Activated CD4-positive, alpha-beta memory T cell treated with anti-CD3 and anti-CD28 coated beads, Interleukin-2, amount 10 ng/mL, durations not matched to agents 7 days and 5 days (primary cell): ENCODE measurements at regions not wholly inside any gene's neighbourhood (a gene's known extent, or its start where the extent isn't known, plus 50 kb on each side); places are given as distances from the start of the nearest gene placed in this dataset.

Experiments used
- CTCF ChIA-PET: fragments of 350-600 bp; sonication (Branson Sonifier 250); formaldehyde crosslinking; loops from one replicate; lab custom pipeline; 2021; ENCODE audit warnings: antibody characterized with exemption, inconsistent platforms; lab: Charles Lee
- POLR2A ChIA-PET: fragments of 350-600 bp; sonication (Branson Sonifier 250); formaldehyde crosslinking; loops from one replicate; lab custom pipeline; 2021; ENCODE audit warnings: antibody characterized with exemption; lab: Charles Lee
- DNase-seq: peaks from one replicate; pipeline ENCODE4 v3.0.0-alpha.2; 2020
- H3K27ac Mint-ChIP-seq: one replicate; pipeline ENCODE4 v1.8.0; 2021; ENCODE audit warnings: mild to moderate bottlenecking, mixed read lengths
- H3K27me3 Mint-ChIP-seq: one replicate; pipeline ENCODE4 v1.8.0; 2021; ENCODE audit warnings: mixed read lengths
- H3K36me3 Mint-ChIP-seq: one replicate; pipeline ENCODE4 v1.8.0; 2021; ENCODE audit warnings: low read depth, mixed read lengths
- H3K4me1 Mint-ChIP-seq: one replicate; pipeline ENCODE4 v1.8.0; 2021; ENCODE audit warnings: mixed read lengths
- H3K4me3 Mint-ChIP-seq: one replicate; pipeline ENCODE4 v1.8.0; 2021; ENCODE audit warnings: mild to moderate bottlenecking, mixed read lengths
- H3K9me3 Mint-ChIP-seq: one replicate; pipeline ENCODE4 v1.8.0; 2021; ENCODE audit warnings: mixed read lengths

- CTCF ChIA-PET, result interaction anchor here (0.6 to 0.8 kb wide), 3 partner anchors 147 to 485 kb away, joined by 3 read pairs; no protein-coding TSS in a partner anchor
- no peaks in the 10 kb centered on the region for H3K9me3 Mint-ChIP-seq
These were observed 88.6 kb upstream of the ZNF280D start for GRCh38 chr15:56821721-56822425.

GRCh38 chr15:56820333-56820732 lies 87.0 kb upstream of the ZNF280D start:
- no peaks in the 10 kb centered on the region for H3K4me1 Mint-ChIP-seq
- no peaks in the 10 kb centered on the region for H3K36me3 Mint-ChIP-seq
- H3K27me3 Mint-ChIP-seq, result no peaks in the 10 kb centered on the region
- H3K27ac Mint-ChIP-seq, result no peak overlapping the region
- CTCF ChIA-PET, result no interaction called here
- H3K4me3 Mint-ChIP-seq, result no peak overlapping the region
- H3K9me3 Mint-ChIP-seq, result no peaks in the 10 kb centered on the region
- POLR2A ChIA-PET, result no interaction called here
- no peak for DNase-seq

More at GRCh38 chr15:56821721-56822425, 88.6 kb upstream of the ZNF280D start:
- DNase-seq, result peak; percentile 29
- H3K27ac Mint-ChIP-seq, result no peak overlapping the region
- H3K4me3 Mint-ChIP-seq, result no peak overlapping the region
- H3K4me1 Mint-ChIP-seq, result no peaks in the 10 kb centered on the region
- POLR2A ChIA-PET, result interaction anchor here (0.9 kb wide), 1 partner anchor 98 kb away, joined by 3 read pairs; no protein-coding TSS in a partner anchor
- no peaks in the 10 kb centered on the region for H3K36me3 Mint-ChIP-seq
- H3K27me3 Mint-ChIP-seq, result no peaks in the 10 kb centered on the region

- ChIA-PET POLR2A (interaction anchor here (0.7 kb wide), 1 partner anchor 12 kb away, joined by 3 read pairs; no protein-coding TSS in a partner anchor), CTCF (no interaction called here)
- no peaks in the 10 kb centered on the region for H3K27me3 Mint-ChIP-seq
- no peak for DNase-seq
- no peaks in the 10 kb centered on the region for H3K9me3 Mint-ChIP-seq
- H3K4me3 Mint-ChIP-seq, result no peak overlapping the region
- no peak overlapping the region for H3K27ac Mint-ChIP-seq
- no peaks in the 10 kb centered on the region for H3K36me3 Mint-ChIP-seq
- peaks cover 13% of the 10 kb centered on the region for H3K4me1 Mint-ChIP-seq
These were observed 84.2 kb upstream of the ZNF280D start for GRCh38 chr15:56817321-56818080.

- POLR2A ChIA-PET, result no interaction called here
- CTCF ChIA-PET, result no interaction called here
- no peaks in the 10 kb centered on the region for H3K27me3 Mint-ChIP-seq
- H3K4me1 Mint-ChIP-seq, result peaks cover 13% of the 10 kb centered on the region
- no peak overlapping the region for H3K27ac Mint-ChIP-seq
- no peak for DNase-seq
- H3K4me3 Mint-ChIP-seq, result no peak overlapping the region
- H3K9me3 Mint-ChIP-seq, result no peaks in the 10 kb centered on the region
- H3K36me3 Mint-ChIP-seq, result no peaks in the 10 kb centered on the region
These were observed 83.5 kb upstream of the ZNF280D start for GRCh38 chr15:56816781-56817180.

- ChIA-PET CTCF (no interaction called here), POLR2A (no interaction called here)
- DNase-seq, result peak; percentile 53
- no peaks in the 10 kb centered on the region for H3K27me3 Mint-ChIP-seq
- peaks cover 5% of the 10 kb centered on the region for H3K9me3 Mint-ChIP-seq
- peaks cover 13% of the 10 kb centered on the region for H3K4me1 Mint-ChIP-seq
- no peaks in the 10 kb centered on the region for H3K36me3 Mint-ChIP-seq
- H3K4me3 Mint-ChIP-seq, result no peak overlapping the region
- peak overlapping the region; percentile 50 for H3K27ac Mint-ChIP-seq
These were observed 81.9 kb upstream of the ZNF280D start for GRCh38 chr15:56815247-56815646.

GRCh38 chr15:56814429-56814828 lies 81.1 kb upstream of the ZNF280D start:
- DNase-seq, result no peak
- H3K27me3 Mint-ChIP-seq, result no peaks in the 10 kb centered on the region
- no peaks in the 10 kb centered on the region for H3K36me3 Mint-ChIP-seq
- H3K4me3 Mint-ChIP-seq, result no peak overlapping the region
- peaks cover 13% of the 10 kb centered on the region for H3K4me1 Mint-ChIP-seq
- peaks cover 8% of the 10 kb centered on the region for H3K9me3 Mint-ChIP-seq
- peak overlapping the region; percentile 50 for H3K27ac Mint-ChIP-seq
- CTCF ChIA-PET, result no interaction called here
- POLR2A ChIA-PET, result no interaction called here

GRCh38 chr15:56813995-56814394 lies 80.7 kb upstream of the ZNF280D start:
- DNase-seq, result no peak
- no peaks in the 10 kb centered on the region for H3K36me3 Mint-ChIP-seq
- ChIA-PET POLR2A (no interaction called here), CTCF (no interaction called here)
- H3K4me3 Mint-ChIP-seq, result no peak overlapping the region
- H3K4me1 Mint-ChIP-seq, result peaks cover 13% of the 10 kb centered on the region
- H3K27ac Mint-ChIP-seq, result no peak overlapping the region
- no peaks in the 10 kb centered on the region for H3K27me3 Mint-ChIP-seq
- H3K9me3 Mint-ChIP-seq, result peaks cover 11% of the 10 kb centered on the region

- no peak for DNase-seq
- ChIA-PET CTCF (no interaction called here), POLR2A (interaction anchor here (0.9 kb wide), 1 partner anchor 10 kb away, joined by 3 read pairs; no protein-coding TSS in a partner anchor)
- Mint-ChIP-seq H3K27me3 (no peaks in the 10 kb centered on the region), H3K4me1 (peaks cover 13% of the 10 kb centered on the region), H3K27ac (no peak overlapping the region), H3K9me3 (peaks cover 16% of the 10 kb centered on the region), H3K36me3 (no peaks in the 10 kb centered on the region), H3K4me3 (no peak overlapping the region)
These were observed 79.7 kb upstream of the ZNF280D start for GRCh38 chr15:56812961-56813360.

- Mint-ChIP-seq H3K4me3 (no peak overlapping the region), H3K9me3 (peaks cover 21% of the 10 kb centered on the region), H3K27me3 (no peaks in the 10 kb centered on the region), H3K27ac (no peak overlapping the region), H3K4me1 (peaks cover 13% of the 10 kb centered on the region), H3K36me3 (no peaks in the 10 kb centered on the region)
- DNase-seq, result no peak
- POLR2A ChIA-PET, result interaction anchor here (0.9 kb wide), 1 partner anchor 9 kb away, joined by 3 read pairs; no protein-coding TSS in a partner anchor
- CTCF ChIA-PET, result no interaction called here
These were observed 78.9 kb upstream of the ZNF280D start for GRCh38 chr15:56812221-56812620.

- POLR2A ChIA-PET, result no interaction called here
- Mint-ChIP-seq H3K4me1 (peaks cover 13% of the 10 kb centered on the region), H3K9me3 (peaks cover 21% of the 10 kb centered on the region), H3K36me3 (no peaks in the 10 kb centered on the region), H3K4me3 (no peak overlapping the region), H3K27ac (no peak overlapping the region), H3K27me3 (no peaks in the 10 kb centered on the region)
- no peak for DNase-seq
- CTCF ChIA-PET, result no interaction called here
These were observed 78.3 kb upstream of the ZNF280D start for GRCh38 chr15:56811586-56811985.

- CTCF ChIA-PET, result no interaction called here
- peaks cover 21% of the 10 kb centered on the region for H3K9me3 Mint-ChIP-seq
- DNase-seq, result no peak
- H3K4me1 Mint-ChIP-seq, result peaks cover 6% of the 10 kb centered on the region
- H3K36me3 Mint-ChIP-seq, result no peaks in the 10 kb centered on the region
- no peak overlapping the region for H3K4me3 Mint-ChIP-seq
- POLR2A ChIA-PET, result no interaction called here
- H3K27me3 Mint-ChIP-seq, result peaks cover 2% of the 10 kb centered on the region
- H3K27ac Mint-ChIP-seq, result no peak overlapping the region
These were observed 74.9 kb upstream of the ZNF280D start for GRCh38 chr15:56808160-56808559.

GRCh38 chr15:56806148-56806536 lies 72.8 kb upstream of the ZNF280D start:
- Mint-ChIP-seq H3K27ac (no peak overlapping the region), H3K4me3 (no peak overlapping the region), H3K27me3 (peaks cover 5% of the 10 kb centered on the region), H3K36me3 (no peaks in the 10 kb centered on the region), H3K4me1 (peaks cover 6% of the 10 kb centered on the region), H3K9me3 (peaks cover 21% of the 10 kb centered on the region)
- no peak for DNase-seq
- POLR2A ChIA-PET, result interaction anchor here (1.1 to 1.3 kb wide), 2 partner anchors 9 to 112 kb away, joined by 3 read pairs; partner anchors contain the start of gene TCF12
- CTCF ChIA-PET, result interaction anchor here (1.6 kb wide), 1 partner anchor 19 kb away, joined by 3 read pairs; no protein-coding TSS in a partner anchor
